AG04450 (cell line): ENCODE measurements at regions not wholly inside any gene's neighbourhood (a gene's known extent, or its start where the extent isn't known, plus 50 kb on each side); places are given as distances from the start of the nearest gene placed in this dataset.

Experiments
- CTCF ChIA-PET: fragments of 300-600, 350-600 bp; formaldehyde crosslinking; extraction: SDS; loops from one replicate; lab custom pipeline; 2022; ENCODE audit warnings: antibody characterized with exemption, inconsistent platforms; lab: Charles Lee
- POLR2A ChIA-PET: fragments of 350-600 bp; formaldehyde crosslinking; extraction: SDS; loops from one replicate; lab custom pipeline; 2021; ENCODE audit warnings: antibody characterized with exemption, inconsistent platforms; lab: Yijun Ruan, JAX
- DNase-seq: peaks from one replicate; pipeline ENCODE4 v3.0.0-alpha.2; 2011; ENCODE audit warnings: low read depth, low spot score
- H3K27ac ChIP-seq: one replicate; pipeline ENCODE4 v1.5.1; 2012; ENCODE audit warnings: low read depth, low read length, control low read depth
- H3K27me3 ChIP-seq: one replicate; pipeline ENCODE4 v1.6.0; 2012; ENCODE audit warnings: low read length; ENCODE audit not compliant: control insufficient read depth, insufficient read depth
- H3K4me3 ChIP-seq: 2 replicates; pipeline ENCODE4 v1.5.1; 2011; ENCODE audit warnings: mild to moderate bottlenecking, low read depth, low read length, control low read depth
- H3K9me3 ChIP-seq: 2 replicates; pipeline ENCODE4 v1.5.1; 2012; ENCODE audit warnings: low read length; ENCODE audit not compliant: control insufficient read depth, insufficient read depth
- TF ChIP-seq, protein P1 (sequence below): IDR thresholded peaks from 2 replicates; pipeline ENCODE4 v1.5.1; 2011; ENCODE audit warnings: low read depth, low read length, control low read depth, inconsistent platforms

DNA sequence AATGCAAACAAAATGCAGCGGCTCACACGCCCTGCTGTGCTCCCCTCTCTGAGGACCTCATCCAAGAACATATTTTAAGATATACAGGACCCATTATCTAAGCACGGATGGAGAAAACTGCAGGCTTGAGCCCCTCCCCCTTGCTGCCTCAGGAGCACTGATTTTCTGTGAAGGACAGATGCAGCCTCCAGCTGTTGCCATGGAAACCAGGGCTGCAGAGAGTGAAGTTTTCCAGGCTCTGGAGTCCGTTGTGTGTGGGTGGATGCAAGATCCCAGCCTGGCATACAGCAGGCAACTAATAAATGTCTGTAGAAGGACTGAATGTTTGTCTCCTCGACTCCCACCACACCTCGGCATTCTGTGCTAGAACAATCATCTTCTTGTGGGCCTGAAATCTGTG lies 105.6 kb upstream of the PEG3 start:
- TF ChIP-seq, protein P1, sequence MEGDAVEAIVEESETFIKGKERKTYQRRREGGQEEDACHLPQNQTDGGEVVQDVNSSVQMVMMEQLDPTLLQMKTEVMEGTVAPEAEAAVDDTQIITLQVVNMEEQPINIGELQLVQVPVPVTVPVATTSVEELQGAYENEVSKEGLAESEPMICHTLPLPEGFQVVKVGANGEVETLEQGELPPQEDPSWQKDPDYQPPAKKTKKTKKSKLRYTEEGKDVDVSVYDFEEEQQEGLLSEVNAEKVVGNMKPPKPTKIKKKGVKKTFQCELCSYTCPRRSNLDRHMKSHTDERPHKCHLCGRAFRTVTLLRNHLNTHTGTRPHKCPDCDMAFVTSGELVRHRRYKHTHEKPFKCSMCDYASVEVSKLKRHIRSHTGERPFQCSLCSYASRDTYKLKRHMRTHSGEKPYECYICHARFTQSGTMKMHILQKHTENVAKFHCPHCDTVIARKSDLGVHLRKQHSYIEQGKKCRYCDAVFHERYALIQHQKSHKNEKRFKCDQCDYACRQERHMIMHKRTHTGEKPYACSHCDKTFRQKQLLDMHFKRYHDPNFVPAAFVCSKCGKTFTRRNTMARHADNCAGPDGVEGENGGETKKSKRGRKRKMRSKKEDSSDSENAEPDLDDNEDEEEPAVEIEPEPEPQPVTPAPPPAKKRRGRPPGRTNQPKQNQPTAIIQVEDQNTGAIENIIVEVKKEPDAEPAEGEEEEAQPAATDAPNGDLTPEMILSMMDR: no peak
- CTCF ChIA-PET: no interaction called here
- Histone ChIP-seq H3K27me3 (no peaks in the 10 kb centered on the region), H3K27ac (no peak overlapping the region), H3K4me3 (no peak overlapping the region), H3K9me3 (peaks cover 36% of the 10 kb centered on the region)
- POLR2A ChIA-PET: no interaction called here
- no peak for DNase-seq

- TF ChIP-seq, protein P1: no peak
- ChIA-PET POLR2A (no interaction called here), CTCF (no interaction called here)
- H3K4me3 ChIP-seq: no peak overlapping the region
- peaks cover 45% of the 10 kb centered on the region for H3K9me3 ChIP-seq
- no peak overlapping the region for H3K27ac ChIP-seq
- H3K27me3 ChIP-seq: no peaks in the 10 kb centered on the region
- no peak for DNase-seq
These were observed 106.7 kb upstream of the PEG3 start for GRCh38 chr19:56947206-56947605.

- ChIA-PET CTCF (no interaction called here), POLR2A (no interaction called here)
- H3K4me3 ChIP-seq: no peak overlapping the region
- TF ChIP-seq, protein P1: no peak
- no peak for DNase-seq
- peaks cover 48% of the 10 kb centered on the region for H3K9me3 ChIP-seq
- no peak overlapping the region for H3K27ac ChIP-seq
- no peaks in the 10 kb centered on the region for H3K27me3 ChIP-seq
These were observed 109.1 kb upstream of the PEG3 start for GRCh38 chr19:56949626-56950025.

- DNase-seq: no peak
- Histone ChIP-seq H3K27ac (no peak overlapping the region), H3K9me3 (peaks cover 57% of the 10 kb centered on the region), H3K27me3 (no peaks in the 10 kb centered on the region), H3K4me3 (no peak overlapping the region)
- TF ChIP-seq, protein P1: no peak
- CTCF ChIA-PET: no interaction called here
- POLR2A ChIA-PET: no interaction called here
These were observed 111.1 kb upstream of the PEG3 start for GRCh38 chr19:56951672-56952071.

- POLR2A ChIA-PET: no interaction called here
- peaks cover 68% of the 10 kb centered on the region for H3K9me3 ChIP-seq
- H3K27me3 ChIP-seq: no peaks in the 10 kb centered on the region
- DNase-seq: no peak
- H3K27ac ChIP-seq: no peak overlapping the region
- H3K4me3 ChIP-seq: no peak overlapping the region
- TF ChIP-seq, protein P1: no peak
- CTCF ChIA-PET: no interaction called here
These were observed 112.9 kb upstream of the PEG3 start for GRCh38 chr19:56953470-56953869.
